Spinal cord (tissue), 9 donors: ENCODE measurements at regions not wholly inside any gene's neighbourhood (a gene's known extent, or its start where the extent isn't known, plus 50 kb on each side); places are given as distances from the start of the nearest gene placed in this dataset.
"Not testable (repeated sequence)": the region's sequence is repeated elsewhere in the genome, so short reads cannot be mapped to it uniquely, and the experiment has no call there.

Experiments used
- DNase-seq, 6 donors: peaks; one replicate each; pipeline versions ENCODE4 v3.0.0 to v3.0.0-alpha.2; 2013 to 2015; ENCODE audit warnings: low spot score in 6 of 6, low read depth in 4 of 6
- H3K27ac ChIP-seq: one replicate; pipeline ENCODE4 v1.5.1; 2013; ENCODE audit warnings: low read depth, low read length, control low read depth
- H3K27me3 ChIP-seq: one replicate; pipeline ENCODE4 v1.6.1; 2013; ENCODE audit warnings: low read length; ENCODE audit not compliant: control insufficient read depth, insufficient read depth
- H3K36me3 ChIP-seq: one replicate; pipeline ENCODE4 v1.6.1; 2013; ENCODE audit warnings: low read length; ENCODE audit not compliant: control insufficient read depth, insufficient read depth
- H3K4me1 ChIP-seq: one replicate; pipeline ENCODE4 v1.6.1; 2013; ENCODE audit warnings: low read length; ENCODE audit not compliant: control insufficient read depth, insufficient read depth
- H3K4me3 ChIP-seq: one replicate; pipeline ENCODE4 v1.5.1; 2013; ENCODE audit warnings: low read depth, low read length, control low read depth
- H3K9me3 ChIP-seq: one replicate; pipeline ENCODE4 v1.6.1; 2013; ENCODE audit warnings: low read length; ENCODE audit not compliant: control insufficient read depth, insufficient read depth
- WGBS: methylation state at CpG from one replicate; pipeline ENCODE4 v1.1.5; 2013; ENCODE audit warnings: missing lambda C conversion rate; ENCODE audit not compliant: insufficient coverage; 5-methylcytosine and 5-hydroxymethylcytosine counted together
- donor health status: healthy.

DNA sequence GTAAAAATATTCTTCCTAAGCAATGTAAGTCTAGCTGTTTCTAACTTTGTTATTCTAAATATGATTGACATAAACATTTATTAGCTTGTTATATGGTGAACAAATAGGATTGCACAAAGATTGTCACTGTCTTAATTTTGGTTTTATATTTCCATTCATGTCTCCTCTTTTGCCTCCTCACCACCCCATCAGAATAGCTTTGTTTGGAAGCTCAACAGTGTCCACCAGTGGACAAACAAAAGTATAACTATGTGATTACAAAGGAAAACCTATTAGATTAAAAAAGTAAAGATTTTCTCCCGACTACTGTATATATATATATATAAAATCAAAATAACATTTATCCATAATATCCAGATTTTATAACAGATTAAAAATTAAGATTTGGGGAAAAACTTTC is 468.2 kb downstream of the ZIC3 start:
- Histone ChIP-seq H3K36me3 (no peaks in the 10 kb centered on the region), H3K4me1 (no peaks in the 10 kb centered on the region), H3K27ac (no peak overlapping the region), H3K4me3 (no peak overlapping the region), H3K9me3 (no peaks in the 10 kb centered on the region), H3K27me3 (no peaks in the 10 kb centered on the region)
- no CpG with 5 or more reads among the region's 1 CpG for whole genome bisulfite sequencing
- peak in 1 of 6 donors; percentile 67 for DNase-seq

- Histone ChIP-seq H3K9me3 (peaks cover 1% of the 10 kb centered on the region), H3K4me3 (no peak overlapping the region), H3K4me1 (no peaks in the 10 kb centered on the region), H3K27ac (no peak overlapping the region), H3K27me3 (no peaks in the 10 kb centered on the region), H3K36me3 (no peaks in the 10 kb centered on the region)
- WGBS, result 50% methylated on average over 1 of the region's 1 CpG
- no peak for DNase-seq
These were observed 471.6 kb downstream of the ZIC3 start for GRCh38 chrX:138037548-138037947.

DNA sequence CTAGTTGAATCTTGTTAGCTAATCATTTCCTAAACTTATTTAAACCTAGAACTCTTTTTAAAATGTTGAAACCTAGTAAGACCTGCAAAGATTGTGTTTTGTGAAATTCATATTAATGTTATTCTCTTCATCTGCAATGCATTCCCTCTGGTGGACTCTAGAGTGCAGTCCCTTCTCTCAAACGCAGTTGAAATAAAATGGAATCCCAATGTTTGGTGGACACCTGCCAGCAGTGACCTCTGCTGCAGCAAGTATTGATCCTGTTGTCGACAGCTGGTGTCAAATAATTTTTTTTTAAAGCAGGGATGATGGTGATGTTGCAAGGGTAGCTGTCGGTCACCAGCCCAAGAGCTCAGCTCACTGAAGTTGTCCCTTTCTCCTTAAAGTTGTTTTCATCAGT is 492.0 kb downstream of the ZIC3 start:
- Histone ChIP-seq H3K27ac (no peak overlapping the region), H3K9me3 (no peaks in the 10 kb centered on the region), H3K4me3 (no peak overlapping the region), H3K27me3 (no peaks in the 10 kb centered on the region), H3K36me3 (no peaks in the 10 kb centered on the region), H3K4me1 (no peaks in the 10 kb centered on the region)
- no peak for DNase-seq
- 66% methylated on average over 3 of the region's 3 CpGs for WGBS

- Histone ChIP-seq H3K27ac (no peak overlapping the region), H3K9me3 (no peaks in the 10 kb centered on the region), H3K4me1 (no peaks in the 10 kb centered on the region), H3K4me3 (no peak overlapping the region), H3K36me3 (no peaks in the 10 kb centered on the region), H3K27me3 (no peaks in the 10 kb centered on the region)
- 53% methylated on average over 2 of the region's 5 CpGs for WGBS
- DNase-seq, result no peak
These were observed 493.0 kb downstream of the ZIC3 start for GRCh38 chrX:138058931-138059330.

GRCh38 chrX:138067415-138067814 is 501.5 kb downstream of the ZIC3 start:
- H3K9me3 ChIP-seq, result no peaks in the 10 kb centered on the region
- H3K36me3 ChIP-seq, result no peaks in the 10 kb centered on the region
- H3K4me1 ChIP-seq, result no peaks in the 10 kb centered on the region
- H3K4me3 ChIP-seq, result no peak overlapping the region
- H3K27ac ChIP-seq, result no peak overlapping the region
- peaks cover 2% of the 10 kb centered on the region for H3K27me3 ChIP-seq
- DNase-seq, result no peak

DNA sequence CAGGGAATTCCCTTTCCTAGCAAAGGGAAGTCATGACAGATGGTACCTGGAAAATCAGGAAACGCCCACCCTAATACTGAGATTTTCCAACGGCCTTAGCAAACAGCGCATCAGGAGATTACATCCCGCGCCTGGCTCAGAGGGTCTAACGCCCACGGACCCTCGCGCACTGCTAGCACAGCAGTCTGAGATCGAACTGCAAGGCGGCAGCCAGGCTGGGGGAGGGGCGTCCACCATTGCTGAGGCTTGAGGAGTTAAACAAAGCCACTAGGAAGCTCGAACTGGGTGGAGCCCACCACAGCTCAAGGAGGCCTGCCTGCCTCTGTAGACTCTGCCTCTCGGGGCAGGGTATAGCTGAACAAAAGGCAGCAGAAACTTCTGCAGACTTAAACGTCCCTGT is 507.7 kb downstream of the ZIC3 start:
- DNase-seq, result no peak
- no peaks in the 10 kb centered on the region for H3K27me3 ChIP-seq
- WGBS, result 67% methylated on average over 15 of the region's 15 CpGs
- H3K4me1 ChIP-seq, result no peaks in the 10 kb centered on the region
- no peaks in the 10 kb centered on the region for H3K9me3 ChIP-seq
- H3K4me3 ChIP-seq, result no peak overlapping the region
- no peak overlapping the region for H3K27ac ChIP-seq
- no peaks in the 10 kb centered on the region for H3K36me3 ChIP-seq

DNA sequence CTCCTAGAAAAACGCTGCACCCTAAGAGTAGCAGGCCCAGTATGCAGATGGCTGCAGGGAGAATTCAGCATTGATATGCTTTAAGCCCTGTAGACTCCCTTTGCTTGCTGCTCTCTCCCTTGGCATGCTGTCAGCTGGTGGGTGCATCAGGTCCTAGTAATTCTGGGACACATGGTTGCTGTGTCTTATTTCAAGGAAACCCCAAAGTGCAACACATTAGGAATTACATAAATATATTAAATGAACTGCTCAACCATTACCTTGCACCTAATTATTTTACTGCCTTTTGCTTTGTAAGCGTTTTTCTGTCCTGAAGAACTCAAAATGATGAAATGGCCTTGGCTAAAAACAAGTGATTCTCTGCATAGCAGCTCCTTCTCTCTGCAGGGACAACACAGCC is 516.3 kb downstream of the ZIC3 start:
- Histone ChIP-seq H3K27me3 (no peaks in the 10 kb centered on the region), H3K4me3 (no peak overlapping the region), H3K4me1 (no peaks in the 10 kb centered on the region), H3K36me3 (no peaks in the 10 kb centered on the region), H3K27ac (no peak overlapping the region), H3K9me3 (peaks cover 1% of the 10 kb centered on the region)
- 0% methylated on average over 1 of the region's 2 CpGs for whole genome bisulfite sequencing
- DNase-seq, result peak in 1 of 6 donors; percentile 39

DNA sequence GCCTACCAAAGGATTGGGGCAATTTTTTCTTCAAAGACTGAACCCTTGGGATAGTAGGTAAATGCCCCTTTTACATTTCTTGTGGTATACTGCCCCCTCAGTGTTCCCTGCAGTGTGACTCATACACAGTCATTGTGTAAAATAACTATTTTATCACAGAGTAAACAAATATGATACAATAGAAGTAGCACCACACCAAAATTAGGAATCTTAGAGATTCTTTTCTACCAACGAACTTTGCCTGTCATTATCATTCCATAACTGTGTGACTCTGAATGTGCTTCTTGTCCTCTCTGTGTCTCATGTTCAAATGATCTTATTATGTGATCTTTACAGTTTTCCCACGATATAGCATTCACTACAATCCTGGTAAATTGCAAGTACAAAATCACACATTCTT is 517.0 kb downstream of the ZIC3 start:
- no peak for DNase-seq
- peaks cover 1% of the 10 kb centered on the region for H3K9me3 ChIP-seq
- no peaks in the 10 kb centered on the region for H3K27me3 ChIP-seq
- no peaks in the 10 kb centered on the region for H3K4me1 ChIP-seq
- no peak overlapping the region for H3K27ac ChIP-seq
- H3K36me3 ChIP-seq, result no peaks in the 10 kb centered on the region
- WGBS, result no CpG with 5 or more reads among the region's 2 CpGs
- no peak overlapping the region for H3K4me3 ChIP-seq

GRCh38 chrX:138110910-138111309 is 545.0 kb downstream of the ZIC3 start:
- H3K4me3 ChIP-seq, DNase-seq, H3K9me3 ChIP-seq, H3K27me3 ChIP-seq, H3K36me3 ChIP-seq, H3K4me1 ChIP-seq, H3K27ac ChIP-seq: not testable (repeated sequence)
- WGBS, result no CpG with 5 or more reads among the region's 3 CpGs

DNA sequence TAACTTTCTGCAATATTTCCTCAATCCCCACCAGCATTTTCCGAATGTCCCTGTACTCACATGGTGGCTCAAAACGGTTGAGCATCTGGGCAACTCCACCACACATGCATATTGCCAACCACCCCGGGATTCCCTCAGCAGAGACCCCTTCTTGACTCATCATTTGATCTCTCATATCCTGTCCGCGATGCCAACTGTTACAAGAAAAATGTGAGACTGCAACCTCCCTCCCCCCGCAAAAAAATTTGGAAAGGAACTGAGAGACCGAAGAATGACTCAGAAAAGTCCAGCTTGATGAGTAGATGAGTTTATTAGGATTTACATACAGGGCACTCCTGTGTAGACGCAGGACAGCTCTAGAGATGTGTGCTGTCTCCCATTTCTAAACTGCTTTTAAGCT is 561.4 kb downstream of the ZIC3 start:
- 62% methylated on average over 4 of the region's 8 CpGs for whole genome bisulfite sequencing
- Histone ChIP-seq H3K4me1 (peaks cover 4% of the 10 kb centered on the region), H3K27ac (no peak overlapping the region), H3K27me3 (no peaks in the 10 kb centered on the region), H3K36me3 (no peaks in the 10 kb centered on the region), H3K9me3 (no peaks in the 10 kb centered on the region), H3K4me3 (no peak overlapping the region)
- DNase-seq, result no peak
